Sigmoid colon (tissue), 6 donors: ENCODE measurements at regions not wholly inside any gene's neighbourhood (a gene's known extent, or its start where the extent isn't known, plus 50 kb on each side); places are given as distances from the start of the nearest gene placed in this dataset.

Experiments used
- DNase-seq: peaks from one replicate; pipeline ENCODE4 v3.0.0-alpha.2; 2019
- H3K27ac ChIP-seq, 4 donors: fragments of 200-600 bp; sonication (generic); one replicate each; pipeline ENCODE4 v1.5.1; 2016 to 2019; ENCODE audit warnings: mild to moderate bottlenecking in 1 of 4
- H3K27me3 ChIP-seq, 3 donors: fragments of 200-600 bp; sonication (generic); one replicate each; pipeline ENCODE4 v1.5.1; 2019; ENCODE audit warnings: mild to moderate bottlenecking in 1 of 3
- H3K36me3 ChIP-seq, 4 donors: fragments of 200-600 bp; sonication (generic); one replicate each; pipeline ENCODE4 v1.5.1; 2016 to 2019
- H3K4me1 ChIP-seq, 4 donors: fragments of 200-600 bp; sonication (generic); one replicate each; pipeline ENCODE4 v1.5.1; 2017 to 2019
- H3K4me3 ChIP-seq, 4 donors: fragments of 200-600 bp; sonication (generic); one replicate each; pipeline ENCODE4 v1.5.1; 2017 to 2019; ENCODE audit warnings: mild to moderate bottlenecking in 2 of 4, moderate library complexity in 1 of 4
- H3K9me3 ChIP-seq, 4 donors: fragments of 200-600 bp in 3 of 4; sonication (generic) in 3 of 4; one replicate each; pipeline versions ENCODE4 v1.5.1 to v1.6.1; 2013 to 2019
- CTCF ChIP-seq, 4 experiments: fragments of 450-650 bp in 3 of 4; fragments of 200-600 bp in 1 of 4; IDR thresholded peaks; one replicate each; pipeline ENCODE4 v1.5.1; 2016 to 2019; ENCODE audit warnings: antibody characterized with exemption in 4 of 4, mild to moderate bottlenecking in 3 of 4, moderate library complexity in 2 of 4
- EP300 ChIP-seq, 4 donors: sonication (generic); formaldehyde crosslinking; IDR thresholded peaks; one replicate each; pipeline ENCODE4 v1.6.1; 2017; ENCODE audit warnings: antibody characterized with exemption in 4 of 4
- POLR2A ChIP-seq, 2 donors: fragments of 450-650 bp; IDR thresholded peaks; one replicate each; pipeline ENCODE4 v1.6.1; 2016; ENCODE audit warnings: antibody characterized with exemption in 2 of 2, mild to moderate bottlenecking in 2 of 2, moderate library complexity in 2 of 2
- POLR2AphosphoS5 ChIP-seq, 4 donors: sonication (generic); formaldehyde crosslinking; IDR thresholded peaks; one replicate each; pipeline ENCODE4 v1.6.1; 2017; ENCODE audit warnings: antibody characterized with exemption in 4 of 4
- WGBS, 2 donors: extraction: QIAGEN DNeasy Blood & Tissue Kit; methylation state at CpG; one replicate each; pipeline ENCODE4 v1.1.7; 2013; 5-methylcytosine and 5-hydroxymethylcytosine counted together
- intact Hi-C: fragments of 100-400 bp; cut with DNase I; formaldehyde crosslinking; loops from one replicate; pipeline ENCODE4 v1.15.1; 2023
- donor health status: healthy with polysubstance abuse.
- donor health status: healthy.

GRCh38 chr3:80439490-80439889 is 671.7 kb upstream of the ROBO1 start:
- intact Hi-C loops, result no loop called here
- Histone ChIP-seq H3K4me3 (no peak overlapping the region), H3K36me3 (no peaks in the 10 kb centered on the region), H3K27ac (no peak overlapping the region), H3K9me3 (no peaks in the 10 kb centered on the region), H3K27me3 (no peaks in the 10 kb centered on the region), H3K4me1 (no peaks in the 10 kb centered on the region)
- no peak for DNase-seq
- WGBS, 2 donors, result 57 to 74% methylated on average over 4 of the region's 4 CpGs
- TF ChIP-seq CTCF (IDR thresholded peaks at IDR 0.05), result no peak
- TF ChIP-seq POLR2AphosphoS5 (IDR thresholded peaks at IDR 0.05), result no peak
- TF ChIP-seq EP300 (IDR thresholded peaks at IDR 0.05), result no peak
- TF ChIP-seq POLR2A (IDR thresholded peaks at IDR 0.05), result no peak

GRCh38 chr3:80434366-80434765 is 666.6 kb upstream of the ROBO1 start:
- Histone ChIP-seq H3K9me3 (no peaks in the 10 kb centered on the region), H3K27me3 (no peaks in the 10 kb centered on the region), H3K4me3 (no peak overlapping the region), H3K36me3 (no peaks in the 10 kb centered on the region), H3K4me1 (no peaks in the 10 kb centered on the region), H3K27ac (no peak overlapping the region)
- DNase-seq, result no peak
- no peak for TF ChIP-seq POLR2AphosphoS5 (IDR thresholded peaks at IDR 0.05)
- TF ChIP-seq CTCF (IDR thresholded peaks at IDR 0.05), result no peak
- no peak for TF ChIP-seq POLR2A (IDR thresholded peaks at IDR 0.05)
- TF ChIP-seq EP300 (IDR thresholded peaks at IDR 0.05), result no peak
- intact Hi-C loops, result no loop called here
- WGBS, 2 donors, result 83 to 84% methylated on average over 3 of the region's 3 CpGs

- no peaks in the 10 kb centered on the region for H3K4me1 ChIP-seq
- 16 to 46% methylated on average over 2 of the region's 2 CpGs for WGBS, 2 donors
- H3K27ac ChIP-seq, result no peak overlapping the region
- no peak for DNase-seq
- no peak overlapping the region for H3K4me3 ChIP-seq
- no peaks in the 10 kb centered on the region for H3K27me3 ChIP-seq
- intact Hi-C loops, result no loop called here
- no peaks in the 10 kb centered on the region for H3K36me3 ChIP-seq
- TF ChIP-seq POLR2A (IDR thresholded peaks at IDR 0.05) (no peak), EP300 (IDR thresholded peaks at IDR 0.05) (no peak), CTCF (IDR thresholded peaks at IDR 0.05) (no peak), POLR2AphosphoS5 (IDR thresholded peaks at IDR 0.05) (no peak)
- H3K9me3 ChIP-seq, result no peaks in the 10 kb centered on the region
These were observed 657.2 kb upstream of the ROBO1 start for GRCh38 chr3:80424951-80425350.

GRCh38 chr3:80408030-80408721 is 640.4 kb upstream of the ROBO1 start:
- TF ChIP-seq EP300 (IDR thresholded peaks at IDR 0.05), result no peak
- no peak for TF ChIP-seq POLR2A (IDR thresholded peaks at IDR 0.05)
- no peak for TF ChIP-seq CTCF (IDR thresholded peaks at IDR 0.05)
- no peak for TF ChIP-seq POLR2AphosphoS5 (IDR thresholded peaks at IDR 0.05)
- H3K4me1 ChIP-seq, result no peaks in the 10 kb centered on the region
- H3K36me3 ChIP-seq, result no peaks in the 10 kb centered on the region
- H3K27ac ChIP-seq, result no peak overlapping the region
- H3K27me3 ChIP-seq, result no peaks in the 10 kb centered on the region
- WGBS, 2 donors, result 74 to 75% methylated on average over 7 of the region's 7 CpGs
- DNase-seq, result no peak
- intact Hi-C loops, result no loop called here
- H3K9me3 ChIP-seq, result no peaks in the 10 kb centered on the region
- no peak overlapping the region for H3K4me3 ChIP-seq

- 86 to 92% methylated on average over 5 of the region's 5 CpGs for WGBS, 2 donors
- TF ChIP-seq POLR2A (IDR thresholded peaks at IDR 0.05) (no peak), CTCF (IDR thresholded peaks at IDR 0.05) (no peak), EP300 (IDR thresholded peaks at IDR 0.05) (no peak), POLR2AphosphoS5 (IDR thresholded peaks at IDR 0.05) (no peak)
- Histone ChIP-seq H3K27me3 (no peaks in the 10 kb centered on the region), H3K4me1 (no peaks in the 10 kb centered on the region), H3K9me3 (no peaks in the 10 kb centered on the region), H3K4me3 (no peak overlapping the region), H3K36me3 (no peaks in the 10 kb centered on the region), H3K27ac (no peak overlapping the region)
- no peak for DNase-seq
- intact Hi-C loops, result no loop called here
These were observed 637.8 kb upstream of the ROBO1 start for GRCh38 chr3:80405618-80406017.
